GM11168 (cell line): ENCODE measurements at regions not wholly inside any gene's neighbourhood (a gene's known extent, or its start where the extent isn't known, plus 50 kb on each side); places are given as distances from the start of the nearest gene placed in this dataset.
"Not testable (repeated sequence)": the region's sequence is repeated elsewhere in the genome, so short reads cannot be mapped to it uniquely, and the experiment has no call there.

Source experiments
- in situ Hi-C: fragments of 300-500 bp; cut with MboI; formaldehyde crosslinking; loops from one replicate; pipeline ENCODE4 v1.12.0; 2022; ENCODE audit warnings: low sequenced_read_pairs; ENCODE audit not compliant: unreplicated experiment

- in situ Hi-C loops = not testable (repeated sequence)
Measured at GRCh38 chr2:87525497-87525991, 222.3 kb upstream of the PLGLB2 start.

DNA sequence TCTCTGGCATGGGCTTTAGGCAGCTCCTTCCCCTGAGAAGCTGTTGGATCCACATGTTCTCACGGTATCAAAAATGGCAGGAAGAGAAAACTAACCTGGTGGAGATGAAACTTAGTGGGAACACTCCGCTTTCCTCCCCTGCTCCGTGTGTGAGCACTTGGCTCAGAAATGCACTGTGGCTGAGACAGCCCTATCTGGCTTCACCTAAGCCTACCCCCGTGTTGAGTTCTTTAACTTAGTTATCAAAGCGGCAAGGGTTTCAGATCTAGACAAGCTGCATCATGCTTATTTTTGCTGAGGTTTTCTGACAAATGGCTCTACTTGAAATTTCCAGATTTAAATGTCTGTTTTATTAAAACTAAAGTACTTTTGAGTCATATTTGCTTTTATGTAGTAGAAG lies 221.6 kb upstream of the PLGLB2 start:
- in situ Hi-C loops = not testable (repeated sequence)

- in situ Hi-C loops = not testable (repeated sequence)
Measured at GRCh38 chr2:87531968-87532715, 215.7 kb upstream of the PLGLB2 start.

DNA sequence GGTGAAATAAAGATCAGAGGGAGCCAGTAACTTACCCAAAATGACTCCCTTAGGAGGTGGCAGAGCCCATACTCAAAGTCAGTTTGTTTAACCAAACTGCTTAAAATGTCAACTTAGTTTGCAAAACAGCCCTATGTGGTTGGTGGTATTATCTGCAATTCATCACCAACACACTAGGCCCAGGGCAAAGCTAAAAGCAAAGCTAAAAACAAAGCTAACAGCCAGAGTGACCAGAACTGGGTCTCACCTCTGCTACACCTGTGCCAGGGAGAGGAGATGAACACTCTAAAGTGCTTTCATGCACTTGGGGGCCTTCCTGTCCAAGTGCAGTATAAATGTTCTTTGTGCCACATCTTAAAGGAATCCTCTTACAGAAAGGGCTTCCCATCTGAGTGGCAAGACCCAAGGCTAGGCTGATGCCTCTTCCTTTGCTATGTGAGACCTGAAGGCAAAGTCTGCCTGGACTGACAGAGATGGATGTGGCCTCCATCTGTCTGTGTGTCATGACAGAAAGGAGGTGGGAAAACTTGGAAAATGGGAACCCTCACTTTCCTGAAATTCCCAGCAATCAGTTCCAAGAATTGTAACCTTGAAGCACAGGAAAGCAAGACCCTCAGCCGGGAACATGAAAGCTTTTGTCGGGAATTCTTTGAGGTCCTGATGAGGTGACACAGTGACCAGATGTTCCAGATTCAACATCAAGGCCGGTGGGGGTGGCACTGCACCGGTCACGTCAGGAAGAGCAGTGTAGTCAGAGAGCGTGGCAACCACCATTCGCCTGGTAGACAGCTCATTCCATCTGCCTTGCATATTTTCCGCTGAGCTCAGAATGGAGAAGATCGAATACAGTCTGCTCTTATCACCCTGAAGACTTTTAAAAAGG lies 214.3 kb upstream of the PLGLB2 start:
- in situ Hi-C loops = not testable (repeated sequence)

DNA sequence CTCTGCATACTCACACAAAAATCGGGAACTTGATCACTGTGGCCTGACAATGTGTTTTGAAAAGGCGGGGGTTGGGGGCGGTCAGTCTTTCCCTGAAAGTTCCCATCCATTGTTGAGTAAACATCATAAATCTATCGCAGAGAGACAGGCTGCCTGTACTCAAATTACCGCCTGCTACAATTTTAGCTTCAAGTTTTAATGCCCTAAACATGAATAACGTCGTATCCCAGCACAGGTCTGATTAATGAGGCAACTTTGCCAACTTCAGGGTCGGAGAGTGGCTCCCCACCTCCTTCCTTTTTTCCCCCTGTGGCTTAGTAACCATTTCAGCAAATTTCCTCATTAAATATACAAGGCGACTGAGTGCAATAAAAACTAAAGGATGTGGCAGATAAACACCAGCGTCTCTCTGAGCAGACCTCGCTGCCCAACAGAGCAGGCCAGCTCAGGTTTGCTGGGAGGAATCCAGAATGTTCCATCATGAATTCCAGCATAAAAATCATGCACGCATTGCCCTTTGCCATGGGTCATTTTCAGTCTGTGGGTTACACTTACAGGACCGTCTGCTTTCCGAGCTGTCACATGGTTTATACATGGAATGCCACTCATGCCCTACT lies 213.5 kb upstream of the PLGLB2 start:
- in situ Hi-C loops = not testable (repeated sequence)

GRCh38 chr2:87536427-87536826 lies 211.5 kb upstream of the PLGLB2 start:
- in situ Hi-C loops = not testable (repeated sequence)

DNA sequence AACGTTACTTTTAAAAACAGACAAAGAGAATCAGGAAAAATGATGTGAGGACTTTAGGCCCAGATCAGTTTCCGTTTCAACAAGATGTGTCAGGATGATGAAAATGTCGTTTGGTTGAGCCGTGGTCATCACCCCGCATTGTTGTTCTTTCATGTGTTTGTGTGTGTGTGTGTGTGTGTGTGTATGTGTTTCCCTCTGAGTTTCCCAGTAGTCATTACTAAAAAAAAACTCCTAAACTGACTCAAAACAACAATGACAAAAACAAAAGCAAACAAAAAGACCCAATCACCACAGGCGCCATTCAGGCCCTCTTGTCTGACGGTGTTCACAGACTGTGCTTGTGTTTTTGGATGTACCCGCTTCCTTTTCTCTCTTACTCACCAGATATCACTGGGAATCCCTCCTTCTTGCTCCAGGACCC lies 210.6 kb upstream of the PLGLB2 start:
- in situ Hi-C loops = not testable (repeated sequence)

DNA sequence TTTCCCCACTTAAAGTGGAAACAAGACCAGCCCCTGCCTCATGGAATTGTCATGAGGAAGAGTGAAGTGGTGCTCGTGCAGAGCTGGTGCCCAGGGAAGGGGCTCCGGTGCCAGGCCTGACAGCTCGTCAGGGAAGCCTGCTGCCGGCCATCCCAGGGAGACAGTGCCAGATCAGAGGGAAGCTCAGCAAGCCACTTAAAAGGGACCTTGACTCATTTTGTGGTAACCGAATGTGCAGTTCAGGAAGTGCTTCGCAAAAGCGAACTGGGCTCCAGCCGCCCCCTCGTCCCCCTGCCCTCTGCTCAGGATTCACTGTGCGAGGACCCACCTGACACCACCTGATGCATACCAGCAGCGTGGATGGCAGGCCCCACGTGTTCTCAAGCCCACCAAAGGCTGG lies 209.6 kb upstream of the PLGLB2 start:
- in situ Hi-C loops = not testable (repeated sequence)

GRCh38 chr2:87539151-87539943 lies 208.5 kb upstream of the PLGLB2 start:
- in situ Hi-C loops = not testable (repeated sequence)

- in situ Hi-C loops = not testable (repeated sequence)
Measured at GRCh38 chr2:87540242-87540641, 207.6 kb upstream of the PLGLB2 start.

- in situ Hi-C loops = not testable (repeated sequence)
Measured at GRCh38 chr2:87542599-87543174, 205.2 kb upstream of the PLGLB2 start.

GRCh38 chr2:87543797-87544196 lies 204.1 kb upstream of the PLGLB2 start:
- in situ Hi-C loops = not testable (repeated sequence)

- in situ Hi-C loops = not testable (repeated sequence)
Measured at GRCh38 chr2:87547106-87547505, 200.8 kb upstream of the PLGLB2 start.

- in situ Hi-C loops = not testable (repeated sequence)
Measured at GRCh38 chr2:87547966-87548365, 199.9 kb upstream of the PLGLB2 start.

DNA sequence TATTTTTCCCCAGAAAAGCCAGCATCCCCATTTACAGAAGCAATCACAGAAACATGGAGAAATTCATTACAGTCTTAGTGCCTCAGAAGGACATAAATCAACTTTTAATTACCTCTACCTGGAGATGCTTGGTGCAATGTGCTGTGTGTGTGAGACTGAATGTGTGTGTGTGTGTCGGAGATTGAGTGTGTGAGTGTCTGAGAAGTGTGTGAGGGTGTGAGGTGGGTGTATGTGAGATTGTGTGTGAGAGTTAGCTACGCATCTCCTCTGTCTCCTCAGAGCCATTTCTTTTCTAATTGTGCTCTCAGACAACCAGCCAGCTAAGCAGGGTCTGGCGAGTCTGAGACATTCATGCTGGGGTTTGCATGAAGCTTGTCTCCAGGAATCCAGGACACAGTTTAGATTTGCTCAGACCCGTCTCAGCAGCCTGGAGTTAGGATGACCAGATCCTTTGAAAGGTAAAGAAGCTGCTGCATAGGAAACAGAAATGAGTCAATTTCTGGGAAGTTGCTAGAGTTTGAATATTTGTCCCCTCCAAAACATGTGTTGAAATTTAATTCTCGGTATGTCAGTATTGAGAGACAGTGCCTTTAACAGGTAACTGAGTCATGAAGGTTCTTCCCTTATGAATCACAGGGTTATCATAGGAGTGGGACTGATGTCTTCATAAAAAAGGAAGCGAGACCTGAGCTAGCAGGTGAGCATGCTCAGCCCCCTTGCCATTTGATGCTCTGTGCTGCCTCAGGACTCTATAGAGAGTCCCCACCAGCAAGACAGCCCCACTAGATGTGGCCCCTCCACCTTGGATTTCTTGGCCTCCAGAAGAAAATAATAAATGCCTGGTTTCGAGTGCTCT lies 199.0 kb upstream of the PLGLB2 start:
- in situ Hi-C loops = not testable (repeated sequence)

DNA sequence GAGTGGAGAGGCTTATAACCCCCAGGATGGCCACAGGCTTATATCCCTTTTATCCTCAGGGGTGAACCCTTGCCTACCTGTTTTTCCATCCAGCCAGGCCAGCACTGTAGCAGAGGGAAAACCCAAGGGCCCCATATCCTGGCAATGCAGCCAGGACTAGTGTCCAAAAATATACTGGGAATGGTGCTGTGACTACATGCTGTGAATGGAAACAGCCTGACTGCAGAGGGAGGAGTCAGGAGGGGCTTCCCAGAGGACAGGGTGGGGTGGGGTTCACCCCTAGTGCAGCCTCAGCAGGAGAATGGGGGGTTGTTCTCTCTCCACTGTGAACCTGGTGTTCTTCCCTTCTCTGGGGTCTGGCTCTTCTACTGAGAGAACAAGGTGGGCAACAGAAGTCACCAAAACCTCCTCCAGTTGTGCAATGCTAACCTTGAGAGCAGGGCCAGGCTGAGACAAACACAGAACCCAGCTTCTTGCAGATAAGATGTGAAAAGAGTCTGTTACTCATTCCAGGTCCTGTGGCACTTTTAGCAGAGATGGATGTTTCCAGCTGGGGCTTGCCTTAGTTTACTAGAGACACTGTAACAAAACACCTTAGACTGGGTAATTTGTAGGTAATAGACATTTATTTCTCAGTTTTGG lies 198.2 kb upstream of the PLGLB2 start:
- in situ Hi-C loops = not testable (repeated sequence)

GRCh38 chr2:87554678-87555077 lies 193.2 kb upstream of the PLGLB2 start:
- in situ Hi-C loops = not testable (repeated sequence)

DNA sequence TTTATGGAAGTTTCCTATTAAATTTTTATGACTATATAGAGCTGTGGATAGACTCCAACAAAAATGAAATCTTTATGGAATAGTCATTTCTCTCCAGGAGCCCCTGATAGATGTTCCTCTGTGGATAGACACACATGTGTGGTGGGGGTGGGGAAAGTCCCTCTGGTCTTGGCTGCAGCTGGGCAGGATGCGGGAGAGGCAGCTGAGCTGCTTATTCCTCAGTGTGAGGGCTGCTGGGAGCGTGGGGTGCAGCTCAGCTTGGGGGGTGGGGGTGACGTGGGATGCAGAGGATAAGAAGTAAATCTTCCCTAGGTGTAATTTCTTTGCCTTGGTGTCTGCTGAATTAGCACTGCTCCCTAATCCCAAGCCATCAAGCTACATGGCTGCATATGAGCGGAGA lies 192.8 kb upstream of the PLGLB2 start:
- in situ Hi-C loops = not testable (repeated sequence)
